Progenitor cell of endocrine pancreas (in vitro differentiated cells): ENCODE measurements at regions not wholly inside any gene's neighbourhood (a gene's known extent, or its start where the extent isn't known, plus 50 kb on each side); places are given as distances from the start of the nearest gene placed in this dataset.
A peak's percentile ranks its signal among the peaks of the same experiment; 100 is the strongest.

ENCODE experiments used
- DNase-seq: peaks from one replicate; pipeline ENCODE4 v3.0.0; 2021; ENCODE audit warnings: low spot score; ENCODE audit not compliant: unreplicated experiment
- H3K27ac Mint-ChIP-seq: 2 replicates; pipeline ENCODE4 v1.8.0; 2021; ENCODE audit warnings: mild to moderate bottlenecking, moderate library complexity, mixed read lengths
- H3K27me3 Mint-ChIP-seq: 2 replicates; pipeline ENCODE4 v1.8.0; 2021; ENCODE audit warnings: mixed read lengths
- H3K36me3 Mint-ChIP-seq: 2 replicates; pipeline ENCODE4 v1.8.0; 2022; ENCODE audit warnings: mixed read lengths; ENCODE audit not compliant: insufficient read depth
- H3K4me1 Mint-ChIP-seq: 2 replicates; pipeline ENCODE4 v1.8.0; 2021; ENCODE audit warnings: low read depth, mixed read lengths
- H3K4me3 Mint-ChIP-seq: 2 replicates; pipeline ENCODE4 v1.8.0; 2021; ENCODE audit warnings: low read depth, mild to moderate bottlenecking, moderate library complexity, mixed read lengths
- H3K9me3 Mint-ChIP-seq: 2 replicates; pipeline ENCODE4 v1.8.0; 2021; ENCODE audit warnings: low read depth, mixed read lengths
- TF ChIP-seq, protein P1 (sequence below): fragments of 200-600 bp; sonication (generic); IDR thresholded peaks from one replicate; pipeline ENCODE4 v1.5.0; 2021; ENCODE audit warnings: antibody characterized with exemption, mild to moderate bottlenecking; ENCODE audit not compliant: unreplicated experiment

DNA sequence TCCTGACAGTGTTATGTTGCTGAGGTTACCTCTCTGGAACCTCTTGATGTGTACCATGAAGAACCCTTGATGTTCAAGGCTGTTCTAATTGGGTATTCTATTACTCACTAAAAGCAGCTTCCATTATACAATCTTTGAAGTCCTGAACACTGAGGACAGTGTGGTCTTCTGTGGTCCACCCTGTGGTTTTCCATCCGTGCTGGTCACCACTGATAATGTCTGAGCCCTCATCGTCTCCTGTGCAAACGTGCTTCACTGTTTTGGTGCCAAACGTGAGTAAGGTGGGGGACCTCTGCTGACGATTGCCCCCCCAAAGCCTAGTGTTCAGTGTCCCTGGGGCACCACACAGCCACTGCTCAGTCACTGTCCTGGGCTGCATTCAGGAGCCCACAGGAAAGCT is 259.7 kb upstream of the ANKRD55 start:
- DNase-seq: no peak
- Mint-ChIP-seq H3K27ac (no peak overlapping the region), H3K36me3 (peaks cover 1% of the 10 kb centered on the region), H3K27me3 (peaks cover 44% of the 10 kb centered on the region), H3K4me1 (peaks cover 25% of the 10 kb centered on the region), H3K4me3 (no peak overlapping the region), H3K9me3 (peaks cover 5% of the 10 kb centered on the region)
- TF ChIP-seq, protein P1, sequence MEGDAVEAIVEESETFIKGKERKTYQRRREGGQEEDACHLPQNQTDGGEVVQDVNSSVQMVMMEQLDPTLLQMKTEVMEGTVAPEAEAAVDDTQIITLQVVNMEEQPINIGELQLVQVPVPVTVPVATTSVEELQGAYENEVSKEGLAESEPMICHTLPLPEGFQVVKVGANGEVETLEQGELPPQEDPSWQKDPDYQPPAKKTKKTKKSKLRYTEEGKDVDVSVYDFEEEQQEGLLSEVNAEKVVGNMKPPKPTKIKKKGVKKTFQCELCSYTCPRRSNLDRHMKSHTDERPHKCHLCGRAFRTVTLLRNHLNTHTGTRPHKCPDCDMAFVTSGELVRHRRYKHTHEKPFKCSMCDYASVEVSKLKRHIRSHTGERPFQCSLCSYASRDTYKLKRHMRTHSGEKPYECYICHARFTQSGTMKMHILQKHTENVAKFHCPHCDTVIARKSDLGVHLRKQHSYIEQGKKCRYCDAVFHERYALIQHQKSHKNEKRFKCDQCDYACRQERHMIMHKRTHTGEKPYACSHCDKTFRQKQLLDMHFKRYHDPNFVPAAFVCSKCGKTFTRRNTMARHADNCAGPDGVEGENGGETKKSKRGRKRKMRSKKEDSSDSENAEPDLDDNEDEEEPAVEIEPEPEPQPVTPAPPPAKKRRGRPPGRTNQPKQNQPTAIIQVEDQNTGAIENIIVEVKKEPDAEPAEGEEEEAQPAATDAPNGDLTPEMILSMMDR: no peak

DNA sequence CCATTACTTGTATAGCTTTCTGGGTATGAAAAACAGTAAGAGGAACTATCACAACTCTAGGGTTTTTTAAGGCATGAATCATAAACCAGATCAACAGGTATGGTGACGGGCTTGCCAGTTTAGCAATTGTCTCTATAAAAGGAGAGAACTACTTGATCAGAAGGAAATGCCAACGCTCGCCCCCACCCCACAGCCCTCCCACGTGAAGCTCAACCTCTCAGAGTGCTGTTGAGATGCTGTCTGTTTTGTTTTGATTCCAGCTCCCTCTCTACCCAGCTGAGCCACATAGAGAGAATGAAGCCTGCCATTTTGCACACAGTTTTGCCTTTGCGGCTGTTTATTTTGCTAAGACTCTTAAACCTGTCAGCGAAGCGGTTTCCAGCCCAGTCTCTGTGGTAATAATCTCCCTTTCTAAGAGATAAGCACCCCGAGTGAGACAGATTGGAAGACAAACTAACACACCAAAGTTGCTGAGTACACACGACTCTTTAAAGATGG is 257.9 kb upstream of the ANKRD55 start:
- Mint-ChIP-seq H3K27me3 (peaks cover 50% of the 10 kb centered on the region), H3K27ac (peak overlapping the region; percentile 39)
- DNase-seq: no peak

DNA sequence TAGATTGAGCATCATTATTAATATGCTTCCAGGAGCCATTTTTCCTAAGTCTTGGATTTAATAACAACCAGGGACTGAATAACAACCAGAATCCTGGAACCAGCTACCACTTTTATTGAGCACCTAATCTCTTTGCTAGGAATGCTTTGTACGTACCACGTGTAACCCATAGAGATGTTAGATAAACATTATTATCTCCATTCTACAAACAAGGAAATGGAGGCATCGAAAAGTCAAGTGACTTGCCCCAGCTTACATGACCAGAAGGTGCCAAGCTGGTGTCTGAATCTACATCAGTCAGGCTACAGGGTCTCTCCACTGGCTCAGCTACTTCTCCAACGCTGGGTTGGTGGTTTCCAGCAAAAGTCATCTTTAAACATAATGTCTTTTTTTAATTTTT is 256.1 kb upstream of the ANKRD55 start:
- peaks cover 21% of the 10 kb centered on the region for H3K4me1 Mint-ChIP-seq
- peaks cover 4% of the 10 kb centered on the region for H3K36me3 Mint-ChIP-seq
- no peak for DNase-seq
- no peak overlapping the region for H3K27ac Mint-ChIP-seq
- TF ChIP-seq, protein P1: no peak
- H3K27me3 Mint-ChIP-seq: peaks cover 42% of the 10 kb centered on the region
- H3K9me3 Mint-ChIP-seq: peaks cover 9% of the 10 kb centered on the region
- H3K4me3 Mint-ChIP-seq: no peak overlapping the region

More for the DNA sequence above, 257.9 kb upstream of the ANKRD55 start:
- TF ChIP-seq, protein P1: no peak
- H3K4me3 Mint-ChIP-seq: peak overlapping the region; percentile 33
- H3K36me3 Mint-ChIP-seq: peaks cover 4% of the 10 kb centered on the region
- peaks cover 9% of the 10 kb centered on the region for H3K9me3 Mint-ChIP-seq
- H3K4me1 Mint-ChIP-seq: peaks cover 24% of the 10 kb centered on the region

DNA sequence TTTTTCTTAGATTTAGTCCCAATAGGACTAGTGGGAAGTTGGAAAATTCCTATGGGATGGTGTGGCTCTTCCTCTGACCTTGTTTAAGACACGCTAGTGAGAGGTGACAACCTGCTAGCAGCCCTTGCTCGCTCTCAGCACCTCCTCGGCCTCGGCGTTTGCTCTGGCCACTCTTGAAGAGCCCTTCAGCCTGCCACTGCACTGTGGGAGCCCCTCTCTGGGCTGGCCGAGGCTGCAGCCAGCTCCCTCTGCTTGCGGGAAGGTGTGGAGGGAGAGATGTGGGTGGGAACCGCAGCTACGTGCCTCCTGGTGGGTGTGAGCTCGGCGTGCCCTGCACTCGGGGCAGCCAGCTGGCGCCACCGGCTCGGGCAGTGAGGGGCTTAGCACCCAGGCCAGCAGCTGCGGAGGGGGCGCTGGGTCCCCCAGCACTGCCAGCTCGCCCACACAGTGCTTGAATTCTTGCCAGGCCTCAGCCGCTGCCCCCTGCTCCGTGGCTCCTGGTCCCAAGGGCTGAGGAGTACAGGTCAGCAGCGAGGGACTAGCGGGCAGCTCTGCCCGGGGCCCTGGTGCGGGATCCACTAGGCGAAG is 254.5 kb upstream of the ANKRD55 start:
- H3K4me1 Mint-ChIP-seq: peaks cover 21% of the 10 kb centered on the region
- TF ChIP-seq, protein P1: no peak
- H3K36me3 Mint-ChIP-seq: peaks cover 4% of the 10 kb centered on the region
- no peak overlapping the region for H3K27ac Mint-ChIP-seq
- no peak for DNase-seq
- H3K27me3 Mint-ChIP-seq: peaks cover 42% of the 10 kb centered on the region
- H3K9me3 Mint-ChIP-seq: peaks cover 9% of the 10 kb centered on the region
- H3K4me3 Mint-ChIP-seq: no peak overlapping the region

DNA sequence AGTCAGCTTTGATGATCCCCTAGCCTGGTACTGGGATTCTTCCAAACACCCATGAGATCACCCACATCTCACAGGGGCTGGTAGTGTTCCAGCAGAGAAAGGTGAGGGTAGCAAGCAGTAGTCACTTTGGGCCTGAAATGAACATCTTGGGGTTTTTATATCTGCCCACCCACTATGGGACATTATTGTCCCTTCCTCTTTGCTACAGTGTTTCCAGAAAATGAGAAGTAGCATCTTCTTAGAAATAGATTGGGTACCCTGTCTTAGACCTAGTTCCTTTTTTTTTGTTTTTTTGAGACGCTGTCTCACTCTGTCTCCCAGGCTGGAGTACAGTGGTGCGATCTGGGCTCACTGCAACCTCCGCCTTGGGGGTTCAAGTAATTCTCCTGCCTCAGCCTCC is 249.2 kb upstream of the ANKRD55 start:
- Mint-ChIP-seq H3K4me3 (peak overlapping the region; percentile 71), H3K27me3 (peaks cover 59% of the 10 kb centered on the region), H3K36me3 (peaks cover 3% of the 10 kb centered on the region), H3K4me1 (peaks cover 13% of the 10 kb centered on the region), H3K27ac (no peak overlapping the region), H3K9me3 (peaks cover 4% of the 10 kb centered on the region)
- DNase-seq: no peak
- TF ChIP-seq, protein P1: no peak
